A673 (cell line): ENCODE measurements at regions not wholly inside any gene's neighbourhood (a gene's known extent, or its start where the extent isn't known, plus 50 kb on each side); places are given as distances from the start of the nearest gene placed in this dataset.

Experiments
- EZH2 ChIP-seq: fragments of 200-600 bp; sonication (generic); IDR thresholded peaks from 2 replicates; pipeline ENCODE4 v1.6.1; 2017; ENCODE audit warnings: borderline replicate concordance, low read depth, mild to moderate bottlenecking, mixed read lengths, antibody characterized with exemption, low read length; ENCODE audit not compliant: poor library complexity, severe bottlenecking
- TF ChIP-seq, protein P1 (sequence below): fragments of 300-800, 200-600 bp; sonication (generic); conservative IDR thresholded peaks from 2 replicates; pipeline ENCODE4 v1.5.1; 2017; ENCODE audit warnings: low read depth, mild to moderate bottlenecking, antibody characterized with exemption, low read length, moderate library complexity, mixed read lengths

DNA sequence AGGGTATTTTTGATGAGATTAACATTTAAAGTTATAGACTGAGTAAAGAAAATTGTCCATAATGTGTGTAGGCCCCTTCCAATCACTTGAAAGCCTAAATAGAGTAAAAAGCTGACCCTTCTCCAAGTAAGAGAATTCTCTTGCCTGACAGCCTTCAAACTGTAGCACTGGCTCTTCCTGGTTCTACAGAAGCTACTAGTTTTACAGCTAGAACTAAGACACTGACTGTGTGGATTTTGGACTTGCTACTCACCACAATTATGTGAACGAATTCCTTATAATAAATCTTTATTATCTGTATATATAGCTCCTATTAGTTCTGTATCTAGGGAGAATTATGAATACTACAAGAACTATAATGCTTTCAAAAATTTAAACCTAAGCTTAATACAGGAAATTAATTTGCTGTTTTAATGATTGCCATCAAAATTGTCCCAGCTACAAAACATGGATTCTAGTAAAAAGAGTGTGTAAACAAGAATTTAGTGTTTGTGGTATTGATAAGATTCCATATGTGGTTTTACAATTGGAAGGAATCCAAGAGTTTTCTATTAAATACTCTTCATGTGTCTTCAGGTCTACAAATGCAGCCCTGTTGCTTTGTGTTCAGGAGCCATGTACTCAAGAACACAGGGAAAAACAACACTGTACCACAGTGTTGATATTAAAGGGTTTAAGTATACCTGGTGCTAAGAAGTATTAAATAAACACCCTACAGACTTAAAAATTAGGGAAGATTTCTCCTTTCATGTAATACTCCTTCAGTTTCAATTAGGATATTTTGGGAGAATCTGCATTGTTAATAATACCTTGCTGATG, 366.5 kb downstream of the CXXC4 start:
- TF ChIP-seq, protein P1, sequence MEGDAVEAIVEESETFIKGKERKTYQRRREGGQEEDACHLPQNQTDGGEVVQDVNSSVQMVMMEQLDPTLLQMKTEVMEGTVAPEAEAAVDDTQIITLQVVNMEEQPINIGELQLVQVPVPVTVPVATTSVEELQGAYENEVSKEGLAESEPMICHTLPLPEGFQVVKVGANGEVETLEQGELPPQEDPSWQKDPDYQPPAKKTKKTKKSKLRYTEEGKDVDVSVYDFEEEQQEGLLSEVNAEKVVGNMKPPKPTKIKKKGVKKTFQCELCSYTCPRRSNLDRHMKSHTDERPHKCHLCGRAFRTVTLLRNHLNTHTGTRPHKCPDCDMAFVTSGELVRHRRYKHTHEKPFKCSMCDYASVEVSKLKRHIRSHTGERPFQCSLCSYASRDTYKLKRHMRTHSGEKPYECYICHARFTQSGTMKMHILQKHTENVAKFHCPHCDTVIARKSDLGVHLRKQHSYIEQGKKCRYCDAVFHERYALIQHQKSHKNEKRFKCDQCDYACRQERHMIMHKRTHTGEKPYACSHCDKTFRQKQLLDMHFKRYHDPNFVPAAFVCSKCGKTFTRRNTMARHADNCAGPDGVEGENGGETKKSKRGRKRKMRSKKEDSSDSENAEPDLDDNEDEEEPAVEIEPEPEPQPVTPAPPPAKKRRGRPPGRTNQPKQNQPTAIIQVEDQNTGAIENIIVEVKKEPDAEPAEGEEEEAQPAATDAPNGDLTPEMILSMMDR: no peak
- TF ChIP-seq EZH2: no peak
